ENCODE measurements at regions not wholly inside any gene's neighbourhood (a gene's known extent, or its start where the extent isn't known, plus 50 kb on each side); places are given as distances from the start of the nearest gene placed in this dataset.

DNA sequence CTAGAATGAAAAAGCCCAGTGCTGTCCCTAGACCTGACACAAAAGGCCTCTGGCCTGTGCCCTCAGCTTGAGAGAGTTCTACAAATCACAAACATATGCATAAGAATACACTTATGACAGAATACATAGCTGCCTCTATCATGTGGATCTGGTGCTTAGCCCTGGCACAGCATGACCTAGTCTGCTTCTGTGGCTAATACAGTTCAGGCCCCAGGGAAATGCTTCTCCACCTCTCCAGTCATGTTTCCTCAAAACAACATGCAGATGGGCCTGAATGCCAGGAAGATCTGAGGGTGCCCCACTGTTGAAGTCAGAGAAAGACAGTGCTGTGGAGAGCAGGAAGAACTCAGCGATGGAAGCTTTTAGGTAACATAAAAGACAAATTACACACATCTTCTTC, 231.9 kb upstream of the SALL1 start:
- H3K27me3 ChIP-seq (ENCODE audit: insufficient read depth, poor library complexity, severe bottlenecking): no peaks in the 10 kb centered on the region
- no peak for DNase-seq (ENCODE audit: low read depth in 1 of 2, low spot score in 1 of 2)
- no peak for TF ChIP-seq POLR2AphosphoS5 (IDR thresholded peaks at IDR 0.05; ENCODE audit: low read depth)
- no peak for TF ChIP-seq SPI1 (IDR thresholded peaks at IDR 0.05; ENCODE audit: borderline replicate concordance, low read depth)
- TF ChIP-seq, protein P1, sequence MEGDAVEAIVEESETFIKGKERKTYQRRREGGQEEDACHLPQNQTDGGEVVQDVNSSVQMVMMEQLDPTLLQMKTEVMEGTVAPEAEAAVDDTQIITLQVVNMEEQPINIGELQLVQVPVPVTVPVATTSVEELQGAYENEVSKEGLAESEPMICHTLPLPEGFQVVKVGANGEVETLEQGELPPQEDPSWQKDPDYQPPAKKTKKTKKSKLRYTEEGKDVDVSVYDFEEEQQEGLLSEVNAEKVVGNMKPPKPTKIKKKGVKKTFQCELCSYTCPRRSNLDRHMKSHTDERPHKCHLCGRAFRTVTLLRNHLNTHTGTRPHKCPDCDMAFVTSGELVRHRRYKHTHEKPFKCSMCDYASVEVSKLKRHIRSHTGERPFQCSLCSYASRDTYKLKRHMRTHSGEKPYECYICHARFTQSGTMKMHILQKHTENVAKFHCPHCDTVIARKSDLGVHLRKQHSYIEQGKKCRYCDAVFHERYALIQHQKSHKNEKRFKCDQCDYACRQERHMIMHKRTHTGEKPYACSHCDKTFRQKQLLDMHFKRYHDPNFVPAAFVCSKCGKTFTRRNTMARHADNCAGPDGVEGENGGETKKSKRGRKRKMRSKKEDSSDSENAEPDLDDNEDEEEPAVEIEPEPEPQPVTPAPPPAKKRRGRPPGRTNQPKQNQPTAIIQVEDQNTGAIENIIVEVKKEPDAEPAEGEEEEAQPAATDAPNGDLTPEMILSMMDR (IDR thresholded peaks at IDR 0.05; ENCODE audit: insufficient read depth, low read length): no peak
- TF ChIP-seq, protein P2, sequence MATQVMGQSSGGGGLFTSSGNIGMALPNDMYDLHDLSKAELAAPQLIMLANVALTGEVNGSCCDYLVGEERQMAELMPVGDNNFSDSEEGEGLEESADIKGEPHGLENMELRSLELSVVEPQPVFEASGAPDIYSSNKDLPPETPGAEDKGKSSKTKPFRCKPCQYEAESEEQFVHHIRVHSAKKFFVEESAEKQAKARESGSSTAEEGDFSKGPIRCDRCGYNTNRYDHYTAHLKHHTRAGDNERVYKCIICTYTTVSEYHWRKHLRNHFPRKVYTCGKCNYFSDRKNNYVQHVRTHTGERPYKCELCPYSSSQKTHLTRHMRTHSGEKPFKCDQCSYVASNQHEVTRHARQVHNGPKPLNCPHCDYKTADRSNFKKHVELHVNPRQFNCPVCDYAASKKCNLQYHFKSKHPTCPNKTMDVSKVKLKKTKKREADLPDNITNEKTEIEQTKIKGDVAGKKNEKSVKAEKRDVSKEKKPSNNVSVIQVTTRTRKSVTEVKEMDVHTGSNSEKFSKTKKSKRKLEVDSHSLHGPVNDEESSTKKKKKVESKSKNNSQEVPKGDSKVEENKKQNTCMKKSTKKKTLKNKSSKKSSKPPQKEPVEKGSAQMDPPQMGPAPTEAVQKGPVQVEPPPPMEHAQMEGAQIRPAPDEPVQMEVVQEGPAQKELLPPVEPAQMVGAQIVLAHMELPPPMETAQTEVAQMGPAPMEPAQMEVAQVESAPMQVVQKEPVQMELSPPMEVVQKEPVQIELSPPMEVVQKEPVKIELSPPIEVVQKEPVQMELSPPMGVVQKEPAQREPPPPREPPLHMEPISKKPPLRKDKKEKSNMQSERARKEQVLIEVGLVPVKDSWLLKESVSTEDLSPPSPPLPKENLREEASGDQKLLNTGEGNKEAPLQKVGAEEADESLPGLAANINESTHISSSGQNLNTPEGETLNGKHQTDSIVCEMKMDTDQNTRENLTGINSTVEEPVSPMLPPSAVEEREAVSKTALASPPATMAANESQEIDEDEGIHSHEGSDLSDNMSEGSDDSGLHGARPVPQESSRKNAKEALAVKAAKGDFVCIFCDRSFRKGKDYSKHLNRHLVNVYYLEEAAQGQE (IDR thresholded peaks at IDR 0.05; ENCODE audit: insufficient replicate concordance, low read depth): no peak
- no peak for TF ChIP-seq GABPA (IDR thresholded peaks at IDR 0.05; ENCODE audit: low read depth)
- H3K27ac ChIP-seq (replicated peaks): no peak overlapping the region
- no peak overlapping the region for H3K4me3 ChIP-seq (replicated peaks; ENCODE audit: insufficient read depth, low read length)

DNA sequence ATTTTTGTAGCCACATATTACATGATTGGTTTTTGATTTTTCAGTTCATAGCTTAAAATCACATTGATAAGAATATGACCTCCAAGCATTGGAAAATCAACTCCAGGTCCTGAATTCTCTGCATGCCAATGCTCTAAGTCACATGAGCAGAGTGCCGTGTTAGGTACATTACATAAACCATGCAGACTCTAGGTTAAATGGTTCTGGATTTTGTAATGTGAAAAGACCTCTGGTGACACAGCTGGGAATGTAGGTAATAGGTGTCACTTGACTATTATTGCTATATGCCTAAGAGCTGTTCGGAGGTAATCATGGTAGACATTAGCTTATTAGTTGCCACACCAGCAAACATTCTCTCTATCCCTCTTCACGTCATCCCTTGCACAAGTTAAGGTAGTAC, 231.1 kb upstream of the SALL1 start:
- TF ChIP-seq SPI1 (IDR thresholded peaks at IDR 0.05; ENCODE audit: borderline replicate concordance, low read depth) (no peak), POLR2AphosphoS5 (IDR thresholded peaks at IDR 0.05; ENCODE audit: low read depth) (no peak), GABPA (IDR thresholded peaks at IDR 0.05; ENCODE audit: low read depth) (no peak)
- TF ChIP-seq, protein P2 (IDR thresholded peaks at IDR 0.05; ENCODE audit: insufficient replicate concordance, low read depth): no peak
- TF ChIP-seq, protein P1 (IDR thresholded peaks at IDR 0.05; ENCODE audit: insufficient read depth, low read length): no peak
- no peak for DNase-seq (ENCODE audit: low read depth in 1 of 2, low spot score in 1 of 2)
- Histone ChIP-seq H3K4me3 (replicated peaks; ENCODE audit: insufficient read depth, low read length) (no peak overlapping the region), H3K27ac (replicated peaks) (no peak overlapping the region), H3K27me3 (ENCODE audit: insufficient read depth, poor library complexity, severe bottlenecking) (no peaks in the 10 kb centered on the region)

DNA sequence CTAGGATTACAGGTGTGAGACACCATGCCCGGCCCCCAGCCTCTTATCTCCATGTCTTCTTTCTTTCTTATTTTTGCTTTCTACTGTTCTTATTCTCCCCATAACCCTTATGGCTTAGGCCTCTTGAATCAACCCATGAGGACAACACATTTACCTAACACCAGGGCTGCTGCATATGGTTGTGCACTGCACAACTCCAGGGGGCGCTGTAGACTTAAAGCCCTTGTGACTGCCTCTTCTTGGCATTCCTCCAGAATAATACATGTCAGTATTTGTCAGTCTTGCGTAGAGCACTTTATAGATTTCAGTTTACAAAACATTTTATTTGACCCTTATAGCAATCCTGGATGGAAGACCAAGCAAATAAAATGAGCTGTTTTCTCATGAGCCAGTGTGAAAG, 225.0 kb upstream of the SALL1 start:
- Histone ChIP-seq H3K4me3 (replicated peaks; ENCODE audit: insufficient read depth, low read length) (no peak overlapping the region), H3K27me3 (ENCODE audit: insufficient read depth, poor library complexity, severe bottlenecking) (no peaks in the 10 kb centered on the region), H3K27ac (replicated peaks) (no peak overlapping the region)
- no peak for DNase-seq (ENCODE audit: low read depth in 1 of 2, low spot score in 1 of 2)
- no peak for TF ChIP-seq GABPA (IDR thresholded peaks at IDR 0.05; ENCODE audit: low read depth)
- TF ChIP-seq, protein P1 (IDR thresholded peaks at IDR 0.05; ENCODE audit: insufficient read depth, low read length): no peak
- TF ChIP-seq, protein P2 (IDR thresholded peaks at IDR 0.05; ENCODE audit: insufficient replicate concordance, low read depth): no peak
- TF ChIP-seq POLR2AphosphoS5 (IDR thresholded peaks at IDR 0.05; ENCODE audit: low read depth): no peak
- no peak for TF ChIP-seq SPI1 (IDR thresholded peaks at IDR 0.05; ENCODE audit: borderline replicate concordance, low read depth)

Measured in HL-60 (cell line).